GM18867 (cell line): ENCODE measurements at regions not wholly inside any gene's neighbourhood (a gene's known extent, or its start where the extent isn't known, plus 50 kb on each side); places are given as distances from the start of the nearest gene placed in this dataset.

Experiments used
- ATAC-seq: cut with Tn5 transposase; IDR thresholded peaks from one replicate; pipeline ENCODE4 v1.9.1; 2021; ENCODE audit warnings: mild to moderate bottlenecking, moderate library complexity; ENCODE audit not compliant: unreplicated experiment

GRCh38 chr22:47957649-47958048, 1195.2 kb downstream of the TBC1D22A start:
- no peak for ATAC-seq

GRCh38 chr22:47954107-47954506, 1191.7 kb downstream of the TBC1D22A start:
- no peak for ATAC-seq

GRCh38 chr22:47944941-47945340, 1182.5 kb downstream of the TBC1D22A start:
- ATAC-seq = no peak

- no peak for ATAC-seq
Observed at GRCh38 chr22:47943729-47944700, 1181.6 kb downstream of the TBC1D22A start.

- no peak for ATAC-seq
Observed at GRCh38 chr22:47940211-47940610, 1177.8 kb downstream of the TBC1D22A start.

GRCh38 chr22:47933891-47934290, 1171.4 kb downstream of the TBC1D22A start:
- ATAC-seq = no peak

- ATAC-seq = no peak
Observed at GRCh38 chr22:47933226-47933625, 1170.8 kb downstream of the TBC1D22A start.

GRCh38 chr22:47929646-47930185, 1167.3 kb downstream of the TBC1D22A start:
- ATAC-seq = no peak

GRCh38 chr22:47929073-47929472, 1166.6 kb downstream of the TBC1D22A start:
- ATAC-seq = no peak

GRCh38 chr22:47928631-47929030, 1166.2 kb downstream of the TBC1D22A start:
- no peak for ATAC-seq

GRCh38 chr22:47927648-47928210, 1165.3 kb downstream of the TBC1D22A start:
- ATAC-seq = no peak

- ATAC-seq = no peak
Observed at GRCh38 chr22:47923011-47923427, 1160.6 kb downstream of the TBC1D22A start.

GRCh38 chr22:47921906-47922305, 1159.5 kb downstream of the TBC1D22A start:
- no peak for ATAC-seq

- no peak for ATAC-seq
Observed at GRCh38 chr22:47920380-47920959, 1158.0 kb downstream of the TBC1D22A start.

- no peak for ATAC-seq
Observed at GRCh38 chr22:47919893-47920292, 1157.4 kb downstream of the TBC1D22A start.

- ATAC-seq = no peak
Observed at GRCh38 chr22:47919001-47919441, 1156.6 kb downstream of the TBC1D22A start.

GRCh38 chr22:47918276-47918921, 1155.9 kb downstream of the TBC1D22A start:
- no peak for ATAC-seq

GRCh38 chr22:47914481-47915097, 1152.1 kb downstream of the TBC1D22A start:
- no peak for ATAC-seq

- no peak for ATAC-seq
Observed at GRCh38 chr22:47902646-47903180, 1140.3 kb downstream of the TBC1D22A start.

- ATAC-seq = no peak
Observed at GRCh38 chr22:47901911-47902310, 1139.5 kb downstream of the TBC1D22A start.
